Ovary (tissue), 7 donors: ENCODE measurements at regions not wholly inside any gene's neighbourhood (a gene's known extent, or its start where the extent isn't known, plus 50 kb on each side); places are given as distances from the start of the nearest gene placed in this dataset.

Experiments
- DNase-seq, 5 donors: peaks; one replicate each; pipeline ENCODE4 v3.0.0-alpha.2; 2019 to 2020
- H3K27ac ChIP-seq, 2 donors: fragments of 200-600 bp; one replicate each; pipeline versions ENCODE4 v1.5.1 to v1.8.0; 2019 to 2022
- H3K27me3 ChIP-seq: fragments of 200-600 bp; one replicate; pipeline ENCODE4 v1.8.0; 2022
- H3K36me3 ChIP-seq: fragments of 200-600 bp; sonication (generic); one replicate; pipeline ENCODE4 v1.5.1; 2019
- H3K4me1 ChIP-seq: one replicate; pipeline ENCODE4 v1.8.1; 2013; ENCODE audit warnings: mild to moderate bottlenecking, moderate library complexity; ENCODE audit not compliant: insufficient read depth
- H3K4me3 ChIP-seq: fragments of 200-600 bp; sonication (generic); one replicate; pipeline ENCODE4 v1.5.1; 2017
- H3K9me3 ChIP-seq, 2 donors: fragments of 200-600 bp in 1 of 2; sonication (generic) in 1 of 2; one replicate each; pipeline versions ENCODE4 v1.5.1 to v1.8.1; 2013 to 2019; ENCODE audit warnings: mild to moderate bottlenecking in 1 of 2, moderate library complexity in 1 of 2
- EP300 ChIP-seq: sonication (generic); formaldehyde crosslinking; IDR thresholded peaks from one replicate; pipeline ENCODE4 v1.6.1; 2017; ENCODE audit warnings: antibody characterized with exemption
- POLR2A ChIP-seq: fragments of 450-650 bp; IDR thresholded peaks from one replicate; pipeline ENCODE4 v1.6.1; 2017; ENCODE audit warnings: antibody characterized with exemption, mild to moderate bottlenecking, moderate library complexity
- WGBS, 3 donors: extraction: QIAGEN DNeasy Blood & Tissue Kit in 1 of 3; methylation state at CpG; one replicate each; pipeline versions ENCODE4 v1.1.5 to v1.1.7; 2013 to 2017; 5-methylcytosine and 5-hydroxymethylcytosine counted together
- intact Hi-C, 4 donors: fragments of 100-400 bp; cut with DNase I; formaldehyde crosslinking; loops; one replicate each; pipeline versions ENCODE4 v1.11.0 to v1.15.1; 2022 to 2023
- TF ChIP-seq, protein P1 (sequence below), 3 donors: fragments of 450-650 bp in 2 of 3; fragments of 200-600 bp in 1 of 3; IDR thresholded peaks; one replicate each; pipeline versions ENCODE4 v1.5.1 to v1.8.0; 2016 to 2022; ENCODE audit warnings: antibody characterized with exemption in 3 of 3, mild to moderate bottlenecking in 1 of 3
- donor health status: DM: no; HTN: no; CAD: no; lungs with moderate emphysema.
- donor health status: DM: no; HTN: no; CAD: no.
- donor health status: Bipolar disorder and iron deficiency.
- donor health status: DM: no; HTN: no; CAD: no.
- donor health status: DM: yes; HTN: yes; CAD: no.

DNA sequence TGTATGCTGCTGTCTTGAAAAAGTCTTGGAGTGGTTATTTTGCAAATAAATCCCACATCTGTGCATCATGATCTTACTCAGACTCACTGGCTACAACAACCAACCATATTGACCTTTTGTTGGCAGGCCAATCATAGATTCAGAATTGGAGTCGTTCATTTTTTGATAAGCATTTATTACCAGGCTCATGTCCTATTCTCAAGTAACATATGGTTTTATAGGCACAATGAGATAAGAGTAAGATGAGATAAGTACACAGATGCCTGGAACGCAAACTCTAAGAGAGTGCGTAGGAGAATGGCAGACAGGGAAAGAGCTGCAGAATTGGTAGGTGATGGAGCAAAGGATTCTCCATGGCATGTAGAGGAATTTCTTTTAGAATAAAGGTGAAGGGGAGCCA, 71.6 kb upstream of the SLC5A12 start:
- 73 to 77% (median 73%) methylated on average over 3 of the region's 3 CpGs for WGBS, 3 donors
- Histone ChIP-seq H3K9me3 (no peaks in the 10 kb centered on the region), H3K27me3 (no peaks in the 10 kb centered on the region), H3K4me1 (no peaks in the 10 kb centered on the region), H3K4me3 (no peak overlapping the region), H3K36me3 (no peaks in the 10 kb centered on the region), H3K27ac (no peak overlapping the region)
- no peak for DNase-seq
- TF ChIP-seq, protein P1, sequence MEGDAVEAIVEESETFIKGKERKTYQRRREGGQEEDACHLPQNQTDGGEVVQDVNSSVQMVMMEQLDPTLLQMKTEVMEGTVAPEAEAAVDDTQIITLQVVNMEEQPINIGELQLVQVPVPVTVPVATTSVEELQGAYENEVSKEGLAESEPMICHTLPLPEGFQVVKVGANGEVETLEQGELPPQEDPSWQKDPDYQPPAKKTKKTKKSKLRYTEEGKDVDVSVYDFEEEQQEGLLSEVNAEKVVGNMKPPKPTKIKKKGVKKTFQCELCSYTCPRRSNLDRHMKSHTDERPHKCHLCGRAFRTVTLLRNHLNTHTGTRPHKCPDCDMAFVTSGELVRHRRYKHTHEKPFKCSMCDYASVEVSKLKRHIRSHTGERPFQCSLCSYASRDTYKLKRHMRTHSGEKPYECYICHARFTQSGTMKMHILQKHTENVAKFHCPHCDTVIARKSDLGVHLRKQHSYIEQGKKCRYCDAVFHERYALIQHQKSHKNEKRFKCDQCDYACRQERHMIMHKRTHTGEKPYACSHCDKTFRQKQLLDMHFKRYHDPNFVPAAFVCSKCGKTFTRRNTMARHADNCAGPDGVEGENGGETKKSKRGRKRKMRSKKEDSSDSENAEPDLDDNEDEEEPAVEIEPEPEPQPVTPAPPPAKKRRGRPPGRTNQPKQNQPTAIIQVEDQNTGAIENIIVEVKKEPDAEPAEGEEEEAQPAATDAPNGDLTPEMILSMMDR (IDR thresholded peaks at IDR 0.05), result no peak
- TF ChIP-seq POLR2A, result no peak
- TF ChIP-seq EP300, result no peak
- intact Hi-C loops, result no loop called here

DNA sequence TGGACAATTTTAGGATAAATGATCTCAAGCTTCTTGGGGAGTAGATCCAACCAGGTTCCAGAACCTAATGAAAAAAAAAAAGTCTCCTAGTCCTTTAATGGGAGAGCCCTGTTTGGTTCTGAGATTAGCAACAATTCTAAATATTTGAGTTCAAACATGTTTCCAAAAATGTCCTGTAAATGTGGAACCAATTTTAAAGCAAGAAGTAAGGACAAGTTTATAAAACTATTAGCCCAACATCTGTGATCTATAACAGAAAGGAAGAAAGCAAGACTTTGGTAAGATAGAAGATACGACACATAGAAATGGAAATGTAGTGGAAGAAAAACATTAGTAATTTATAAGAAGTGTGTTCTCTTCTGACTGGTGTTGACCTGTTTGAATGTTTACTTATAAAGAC, 79.7 kb upstream of the SLC5A12 start:
- H3K36me3 ChIP-seq, result no peaks in the 10 kb centered on the region
- DNase-seq, result no peak
- WGBS, 3 donors, result 66 to 79% (median 77%) methylated on average over 1 of the region's 1 CpG
- no peaks in the 10 kb centered on the region for H3K4me1 ChIP-seq
- intact Hi-C loops, result no loop called here
- H3K9me3 ChIP-seq, result no peaks in the 10 kb centered on the region
- no peak overlapping the region for H3K4me3 ChIP-seq
- no peaks in the 10 kb centered on the region for H3K27me3 ChIP-seq
- TF ChIP-seq EP300 (no peak), POLR2A (no peak)
- TF ChIP-seq, protein P1 (IDR thresholded peaks at IDR 0.05), result no peak
- no peak overlapping the region for H3K27ac ChIP-seq

DNA sequence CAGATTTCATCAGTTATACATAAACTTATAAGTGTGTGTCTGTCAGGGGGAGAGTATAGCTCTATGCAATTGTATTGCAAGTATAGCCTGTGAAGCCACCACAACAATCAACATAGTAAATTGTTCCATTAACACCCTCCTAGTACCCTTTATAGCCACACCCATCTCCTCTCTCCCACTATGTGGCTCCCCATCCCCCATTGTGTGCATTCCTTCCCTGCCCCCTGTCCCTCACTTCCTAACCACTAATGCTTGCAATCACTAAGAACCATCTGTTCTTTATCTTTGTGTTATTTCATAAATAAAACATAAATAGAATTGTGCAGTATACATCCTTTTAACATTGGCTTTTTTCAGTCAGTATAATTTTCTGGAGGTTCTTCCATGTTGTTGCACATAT, 83.1 kb upstream of the SLC5A12 start:
- Histone ChIP-seq H3K4me1 (no peaks in the 10 kb centered on the region), H3K27me3 (no peaks in the 10 kb centered on the region), H3K27ac (no peak overlapping the region), H3K9me3 (no peaks in the 10 kb centered on the region), H3K36me3 (no peaks in the 10 kb centered on the region), H3K4me3 (no peak overlapping the region)
- no peak for DNase-seq
- TF ChIP-seq, protein P1 (IDR thresholded peaks at IDR 0.05), result no peak
- TF ChIP-seq POLR2A (no peak), EP300 (no peak)
- intact Hi-C loops, result no loop called here

DNA sequence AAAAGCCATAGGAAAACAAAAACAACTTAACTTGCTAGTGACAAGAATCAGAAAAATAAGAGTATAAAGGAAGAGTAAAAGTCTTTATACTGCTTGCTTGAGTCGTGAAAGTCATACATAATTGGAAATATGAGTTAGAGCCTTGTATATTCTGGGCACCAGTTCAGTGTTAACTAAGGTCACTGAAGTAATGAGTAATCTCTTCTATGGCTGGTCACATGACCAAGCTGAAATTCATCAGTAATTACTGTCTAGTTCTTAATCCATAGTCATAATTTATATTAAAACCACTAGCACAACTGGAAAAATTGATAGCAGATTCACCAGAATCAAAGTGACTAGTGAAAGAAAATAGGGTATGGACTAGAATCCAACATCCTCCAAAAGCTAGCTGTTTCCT, 84.4 kb upstream of the SLC5A12 start:
- intact Hi-C loops, result no loop called here
- no peaks in the 10 kb centered on the region for H3K27me3 ChIP-seq
- DNase-seq, result no peak
- TF ChIP-seq POLR2A, result no peak
- TF ChIP-seq, protein P1 (IDR thresholded peaks at IDR 0.05), result no peak
- TF ChIP-seq EP300, result no peak
- no peak overlapping the region for H3K4me3 ChIP-seq
- WGBS, 3 donors, result 32 to 49% (median 47%) methylated on average over 1 of the region's 1 CpG
- no peaks in the 10 kb centered on the region for H3K4me1 ChIP-seq
- no peaks in the 10 kb centered on the region for H3K9me3 ChIP-seq
- no peaks in the 10 kb centered on the region for H3K36me3 ChIP-seq
- H3K27ac ChIP-seq, result no peak overlapping the region

DNA sequence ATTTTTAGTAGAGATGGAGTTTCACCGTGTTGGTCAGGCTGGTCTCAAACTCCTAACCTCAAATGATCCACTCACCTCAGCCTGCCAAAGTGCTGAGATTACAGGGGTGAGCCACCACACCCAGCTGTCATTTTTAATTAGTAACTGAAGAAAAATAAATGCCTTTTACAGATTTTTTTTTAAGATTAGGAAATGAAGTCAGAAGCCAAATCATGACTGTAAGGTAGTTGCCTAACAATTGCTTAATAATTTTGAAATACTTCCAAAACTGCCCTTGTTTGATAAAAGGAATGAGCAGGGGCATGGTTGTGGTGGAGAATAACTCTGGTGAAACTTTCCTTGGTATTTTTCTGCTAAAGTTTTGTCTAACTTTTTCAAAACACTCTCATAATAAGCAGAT, 98.9 kb upstream of the SLC5A12 start:
- no peaks in the 10 kb centered on the region for H3K27me3 ChIP-seq
- peaks cover 0 to 3% of the 10 kb centered on the region in 2 donors for H3K9me3 ChIP-seq
- intact Hi-C loops, result no loop called here
- TF ChIP-seq POLR2A (no peak), EP300 (no peak)
- TF ChIP-seq, protein P1 (IDR thresholded peaks at IDR 0.05), result no peak
- no peak overlapping the region for H3K27ac ChIP-seq
- H3K4me3 ChIP-seq, result no peak overlapping the region
- DNase-seq, result no peak
- no peaks in the 10 kb centered on the region for H3K36me3 ChIP-seq
- no peaks in the 10 kb centered on the region for H3K4me1 ChIP-seq
- 7 to 39% (median 14%) methylated on average over 1 of the region's 1 CpG for WGBS, 3 donors
